GM23248 (cell line): ENCODE measurements at regions not wholly inside any gene's neighbourhood (a gene's known extent, or its start where the extent isn't known, plus 50 kb on each side); places are given as distances from the start of the nearest gene placed in this dataset.

Experiments used
- DNase-seq: peaks from one replicate; pipeline ENCODE4 v3.0.0-alpha.2; 2015
- H2AFZ ChIP-seq: fragments of 200-600 bp; sonication (generic); 2 replicates; pipeline ENCODE4 v1.6.1; 2016; ENCODE audit warnings: antibody characterized with exemption
- H3F3A ChIP-seq: fragments of 200-600 bp; sonication (generic); 2 replicates; pipeline ENCODE4 v1.6.1; 2016; ENCODE audit warnings: mild to moderate bottlenecking, antibody characterized with exemption, mixed run types; ENCODE audit not compliant: insufficient read depth
- H3K27ac ChIP-seq: fragments of 200-600 bp; sonication (generic); 2 replicates; pipeline ENCODE4 v1.5.1; 2016; ENCODE audit warnings: mild to moderate bottlenecking
- H3K27me3 ChIP-seq: fragments of 200-600 bp; sonication (generic); replicated peaks from 2 replicates; pipeline ENCODE4 v1.6.1; 2016; ENCODE audit warnings: mild to moderate bottlenecking; ENCODE audit not compliant: insufficient read depth
- H3K36me3 ChIP-seq: fragments of 200-600 bp; sonication (generic); 2 replicates; pipeline ENCODE4 v1.6.1; 2016; ENCODE audit warnings: low read depth, mild to moderate bottlenecking
- H3K4me1 ChIP-seq: fragments of 200-600 bp; sonication (generic); 2 replicates; pipeline ENCODE4 v1.6.1; 2016; ENCODE audit warnings: mild to moderate bottlenecking; ENCODE audit not compliant: insufficient read depth
- H3K4me2 ChIP-seq: fragments of 200-600 bp; sonication (generic); one replicate; pipeline ENCODE4 v1.6.1; 2016; ENCODE audit warnings: mild to moderate bottlenecking; ENCODE audit not compliant: unreplicated experiment
- H3K4me3 ChIP-seq: fragments of 200-600 bp; sonication (generic); 2 replicates; pipeline ENCODE4 v1.5.1; 2016; ENCODE audit warnings: mild to moderate bottlenecking
- H3K79me2 ChIP-seq: fragments of 200-600 bp; sonication (generic); 2 replicates; pipeline ENCODE4 v1.6.1; 2016; ENCODE audit warnings: mild to moderate bottlenecking; ENCODE audit not compliant: insufficient read depth
- H3K9ac ChIP-seq: fragments of 200-600 bp; sonication (generic); 2 replicates; pipeline ENCODE4 v1.6.1; 2016; ENCODE audit warnings: mild to moderate bottlenecking
- H3K9me2 ChIP-seq: fragments of 200-600 bp; sonication (generic); 2 replicates; pipeline ENCODE4 v1.6.1; 2016; ENCODE audit warnings: mixed run types, mild to moderate bottlenecking, moderate library complexity; ENCODE audit not compliant: insufficient read depth
- H3K9me3 ChIP-seq: fragments of 200-600 bp; sonication (generic); one replicate; pipeline ENCODE4 v1.6.1; 2017; ENCODE audit warnings: low read depth
- H4K20me1 ChIP-seq: fragments of 200-600 bp; sonication (generic); 2 replicates; pipeline ENCODE4 v1.6.0; 2016; ENCODE audit not compliant: insufficient read depth
- EZH2 ChIP-seq: fragments of 200-600 bp; sonication (generic); IDR thresholded peaks from 2 replicates; pipeline ENCODE4 v1.6.1; 2018; ENCODE audit warnings: antibody characterized with exemption, mild to moderate bottlenecking; ENCODE audit not compliant: insufficient read depth, poor library complexity, severe bottlenecking
- EZH2phosphoT487 ChIP-seq: fragments of 200-600 bp; sonication (generic); IDR thresholded peaks from 2 replicates; pipeline ENCODE4 v1.6.1; 2018; ENCODE audit warnings: antibody characterized with exemption, moderate library complexity, mild to moderate bottlenecking, low read depth; ENCODE audit not compliant: insufficient read depth
- WGBS, 2 experiments: methylation state at CpG; one replicate each; pipeline ENCODE4 v1.1.6; 2015 to 2017; ENCODE audit warnings: low lambda C conversion rate in 2 of 2, low coverage in 1 of 2; ENCODE audit errors: missing lambda C conversion rate in 2 of 2; 5-methylcytosine and 5-hydroxymethylcytosine counted together
- in situ Hi-C: fragments of 300-500 bp; cut with MboI; formaldehyde crosslinking; loops from 2 replicates; pipeline ENCODE4 v1.15.0; 2020

GRCh38 chr2:223460209-223460608 is 142.0 kb downstream of the SCG2 start:
- Histone ChIP-seq H3K4me1 (peaks cover 32% of the 10 kb centered on the region), H3F3A (peaks cover 35% of the 10 kb centered on the region), H3K4me3 (peak overlapping the region; percentile 6; the same call in 1 of the 2 replicates), H3K79me2 (no peaks in the 10 kb centered on the region), H3K27me3 (no peaks in the 10 kb centered on the region), H3K9me2 (no peaks in the 10 kb centered on the region), H3K4me2 (peak overlapping the region; percentile 63), H3K27ac (peak overlapping the region; percentile 53), H3K9me3 (no peaks in the 10 kb centered on the region), H4K20me1 (no peaks in the 10 kb centered on the region), H3K36me3 (no peaks in the 10 kb centered on the region), H3K9ac (no peak overlapping the region), H2AFZ (no peak overlapping the region)
- in situ Hi-C loops: no loop called here
- DNase-seq: no peak
- 38 to 57% methylated on average over 1 of the region's 1 CpG for WGBS, 2 experiments
- no peak for TF ChIP-seq EZH2
- no peak for TF ChIP-seq EZH2phosphoT487

DNA sequence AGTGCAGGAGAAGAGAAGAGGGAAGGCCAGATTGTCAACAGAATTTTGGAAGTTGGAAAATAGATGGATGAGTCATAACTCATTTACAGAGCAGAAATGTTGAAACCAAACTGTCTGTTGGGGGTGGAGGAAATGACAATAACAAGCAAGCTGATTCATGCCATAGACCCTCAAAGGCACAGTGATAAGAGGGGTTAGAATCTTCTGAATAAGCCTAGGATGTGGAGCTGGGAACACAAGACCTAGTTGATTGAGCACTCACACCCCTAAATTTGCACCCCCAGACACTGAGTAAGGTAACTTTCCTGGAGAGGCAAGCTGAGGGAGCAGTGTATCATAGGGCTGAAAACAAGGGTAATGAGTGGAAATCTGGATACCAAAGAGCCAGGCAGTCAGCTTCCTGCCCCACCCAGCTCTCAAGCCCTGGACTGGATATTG is 141.4 kb downstream of the SCG2 start:
- no peaks in the 10 kb centered on the region for H3K79me2 ChIP-seq
- H3K36me3 ChIP-seq: no peaks in the 10 kb centered on the region
- no peaks in the 10 kb centered on the region for H3K27me3 ChIP-seq
- no peaks in the 10 kb centered on the region for H4K20me1 ChIP-seq
- TF ChIP-seq EZH2 (no peak), EZH2phosphoT487 (no peak)
- peaks cover 37% of the 10 kb centered on the region for H3K4me1 ChIP-seq
- no peaks in the 10 kb centered on the region for H3K9me2 ChIP-seq
- 0 out of 2 replicates have a peak overlapping the region, but pooled peaks have one; percentile 0 for H3K9ac ChIP-seq
- in situ Hi-C loops: no loop called here
- H3K4me3 ChIP-seq: peak overlapping the region; percentile 6
- no peaks in the 10 kb centered on the region for H3K9me3 ChIP-seq
- peak overlapping the region; percentile 53 for H3K27ac ChIP-seq
- peaks cover 39% of the 10 kb centered on the region for H3F3A ChIP-seq
- peak; percentile 80 for DNase-seq
- H2AFZ ChIP-seq: no peak overlapping the region
- H3K4me2 ChIP-seq: peak overlapping the region; percentile 63

GRCh38 chr2:223464071-223464470 is 138.1 kb downstream of the SCG2 start:
- H3K9me2 ChIP-seq: no peaks in the 10 kb centered on the region
- peak; percentile 30 for DNase-seq
- no peak for TF ChIP-seq EZH2
- no peak for TF ChIP-seq EZH2phosphoT487
- H3K36me3 ChIP-seq: no peaks in the 10 kb centered on the region
- in situ Hi-C loops: no loop called here
- no peaks in the 10 kb centered on the region for H3K79me2 ChIP-seq
- H3K9ac ChIP-seq: no peak overlapping the region
- H3K4me2 ChIP-seq: no peak overlapping the region
- no peak overlapping the region for H2AFZ ChIP-seq
- WGBS, 2 experiments: 93 to 94% methylated on average over 2 of the region's 2 CpGs
- no peak overlapping the region for H3K27ac ChIP-seq
- H3K27me3 ChIP-seq: no peaks in the 10 kb centered on the region
- peaks cover 45% of the 10 kb centered on the region for H3F3A ChIP-seq
- no peaks in the 10 kb centered on the region for H3K9me3 ChIP-seq
- no peaks in the 10 kb centered on the region for H4K20me1 ChIP-seq
- H3K4me1 ChIP-seq: peaks cover 46% of the 10 kb centered on the region
- no peak overlapping the region for H3K4me3 ChIP-seq

GRCh38 chr2:223465793-223466192 is 136.4 kb downstream of the SCG2 start:
- no peak overlapping the region for H3K9ac ChIP-seq
- in situ Hi-C loops: no loop called here
- H2AFZ ChIP-seq: no peak overlapping the region
- H3K27me3 ChIP-seq: no peaks in the 10 kb centered on the region
- peaks cover 37% of the 10 kb centered on the region for H3K4me1 ChIP-seq
- no peaks in the 10 kb centered on the region for H3K9me3 ChIP-seq
- H3K36me3 ChIP-seq: no peaks in the 10 kb centered on the region
- H3K4me3 ChIP-seq: no peak overlapping the region
- no peaks in the 10 kb centered on the region for H3K79me2 ChIP-seq
- H3K27ac ChIP-seq: peak overlapping the region; percentile 38
- H3K4me2 ChIP-seq: peak overlapping the region; percentile 23
- no peaks in the 10 kb centered on the region for H3K9me2 ChIP-seq
- no peak for TF ChIP-seq EZH2phosphoT487
- TF ChIP-seq EZH2: no peak
- 0% methylated on average over 2 of the region's 2 CpGs for WGBS, 2 experiments
- peaks cover 35% of the 10 kb centered on the region for H3F3A ChIP-seq
- no peaks in the 10 kb centered on the region for H4K20me1 ChIP-seq
- peak; percentile 96 for DNase-seq

GRCh38 chr2:223467196-223467595 is 135.0 kb downstream of the SCG2 start:
- no peak overlapping the region for H2AFZ ChIP-seq
- no peak overlapping the region for H3K27ac ChIP-seq
- no peaks in the 10 kb centered on the region for H3K79me2 ChIP-seq
- WGBS, 2 experiments: 70 to 75% methylated on average over 2 of the region's 2 CpGs
- no peaks in the 10 kb centered on the region for H3K27me3 ChIP-seq
- no peak overlapping the region for H3K9ac ChIP-seq
- peaks cover 27% of the 10 kb centered on the region for H3K4me1 ChIP-seq
- no peak overlapping the region for H3K4me2 ChIP-seq
- H3K9me3 ChIP-seq: no peaks in the 10 kb centered on the region
- no peak for DNase-seq
- no peaks in the 10 kb centered on the region for H3K9me2 ChIP-seq
- in situ Hi-C loops: no loop called here
- H4K20me1 ChIP-seq: no peaks in the 10 kb centered on the region
- no peak overlapping the region for H3K4me3 ChIP-seq
- no peaks in the 10 kb centered on the region for H3K36me3 ChIP-seq
- TF ChIP-seq EZH2 (no peak), EZH2phosphoT487 (no peak)
- H3F3A ChIP-seq: peaks cover 24% of the 10 kb centered on the region; the same call in 1 of the 2 replicates
